ENCODE measurements at regions not wholly inside any gene's neighbourhood (a gene's known extent, or its start where the extent isn't known, plus 50 kb on each side); places are given as distances from the start of the nearest gene placed in this dataset.

GRCh38 chr9:16057541-16057940 lies 504.7 kb downstream of the CCDC171 start:
- H3K27me3 Mint-ChIP-seq (ENCODE audit: low read depth): no peaks in the 10 kb centered on the region
- no peak overlapping the region for H3K27ac Mint-ChIP-seq
- TF ChIP-seq CTCF (IDR thresholded peaks at IDR 0.05; ENCODE audit: unreplicated experiment): no peak
- H3K9me3 Mint-ChIP-seq: no peaks in the 10 kb centered on the region
- no peak overlapping the region for H3K4me3 Mint-ChIP-seq
- no peak for DNase-seq (ENCODE audit: low spot score in 2 of 2, unreplicated experiment in 2 of 2)
- H3K36me3 Mint-ChIP-seq: no peaks in the 10 kb centered on the region
- peaks cover 27% of the 10 kb centered on the region for H3K4me1 Mint-ChIP-seq

GRCh38 chr9:16058131-16058549 lies 505.3 kb downstream of the CCDC171 start:
- Mint-ChIP-seq H3K9me3 (no peaks in the 10 kb centered on the region), H3K4me1 (peaks cover 23% of the 10 kb centered on the region), H3K36me3 (no peaks in the 10 kb centered on the region)

GRCh38 chr9:16060436-16061129 lies 507.7 kb downstream of the CCDC171 start:
- no peaks in the 10 kb centered on the region for H3K9me3 Mint-ChIP-seq
- no peak overlapping the region for H3K4me3 Mint-ChIP-seq
- peaks cover 26% of the 10 kb centered on the region for H3K4me1 Mint-ChIP-seq
- DNase-seq (ENCODE audit: low spot score in 2 of 2, unreplicated experiment in 2 of 2): no peak
- H3K36me3 Mint-ChIP-seq: no peaks in the 10 kb centered on the region
- no peak for TF ChIP-seq CTCF (IDR thresholded peaks at IDR 0.05; ENCODE audit: unreplicated experiment)
- H3K27me3 Mint-ChIP-seq (ENCODE audit: low read depth): peaks cover 2% of the 10 kb centered on the region
- H3K27ac Mint-ChIP-seq: no peak overlapping the region

More at GRCh38 chr9:16058131-16058549, 505.3 kb downstream of the CCDC171 start:
- no peak for TF ChIP-seq CTCF (IDR thresholded peaks at IDR 0.05; ENCODE audit: unreplicated experiment)
- Mint-ChIP-seq H3K27me3 (ENCODE audit: low read depth) (no peaks in the 10 kb centered on the region), H3K4me3 (no peak overlapping the region), H3K27ac (peak overlapping the region; percentile 53)
- DNase-seq (ENCODE audit: low spot score in 2 of 2, unreplicated experiment in 2 of 2): no peak

- Mint-ChIP-seq H3K36me3 (peaks cover 2% of the 10 kb centered on the region), H3K4me1 (peaks cover 17% of the 10 kb centered on the region), H3K27ac (no peak overlapping the region), H3K9me3 (no peaks in the 10 kb centered on the region), H3K4me3 (no peak overlapping the region), H3K27me3 (ENCODE audit: low read depth) (peaks cover 2% of the 10 kb centered on the region)
- no peak for DNase-seq (ENCODE audit: low spot score in 2 of 2, unreplicated experiment in 2 of 2)
- no peak for TF ChIP-seq CTCF (IDR thresholded peaks at IDR 0.05; ENCODE audit: unreplicated experiment)
Observed at GRCh38 chr9:16062542-16063240, 509.8 kb downstream of the CCDC171 start.

GRCh38 chr9:16063241-16063591 lies 510.4 kb downstream of the CCDC171 start:
- H3K4me1 Mint-ChIP-seq: peaks cover 13% of the 10 kb centered on the region
- H3K9me3 Mint-ChIP-seq: no peaks in the 10 kb centered on the region
- DNase-seq (ENCODE audit: low spot score in 2 of 2, unreplicated experiment in 2 of 2): no peak
- H3K27ac Mint-ChIP-seq: no peak overlapping the region
- peaks cover 2% of the 10 kb centered on the region for H3K36me3 Mint-ChIP-seq
- TF ChIP-seq CTCF (IDR thresholded peaks at IDR 0.05; ENCODE audit: unreplicated experiment): no peak
- H3K4me3 Mint-ChIP-seq: no peak overlapping the region
- H3K27me3 Mint-ChIP-seq (ENCODE audit: low read depth): peaks cover 2% of the 10 kb centered on the region

All from mesothelial cell of epicardium (in vitro differentiated cells).